HEK293T (cell line): ENCODE measurements at regions not wholly inside any gene's neighbourhood (a gene's known extent, or its start where the extent isn't known, plus 50 kb on each side); places are given as distances from the start of the nearest gene placed in this dataset.

Source experiments
- CTCF ChIA-PET: fragments of 350-600 bp; formaldehyde crosslinking; extraction: SDS; loops from one replicate; lab custom pipeline; 2021; ENCODE audit warnings: antibody characterized with exemption, inconsistent platforms; lab: Yijun Ruan, JAX
- POLR2A ChIA-PET: fragments of 350-600 bp; formaldehyde crosslinking; extraction: SDS; loops from one replicate; lab custom pipeline; 2020; ENCODE audit warnings: antibody characterized with exemption, inconsistent platforms; lab: Yijun Ruan, JAX
- DNase-seq: peaks from one replicate; pipeline ENCODE4 v3.0.0; 2012; ENCODE audit warnings: mixed read lengths; ENCODE audit errors: extremely low spot score
- ARNT ChIP-seq: fragments of 450-650 bp; IDR thresholded peaks from 2 replicates; pipeline ENCODE4 v1.6.1; 2017; ENCODE audit warnings: mild to moderate bottlenecking
- BHLHE40 ChIP-seq: fragments of 450-650 bp; IDR thresholded peaks from 2 replicates; pipeline ENCODE4 v1.6.1; 2016; ENCODE audit warnings: mild to moderate bottlenecking, moderate library complexity, borderline replicate concordance
- CTBP1 ChIP-seq: fragments of 450-650 bp; IDR thresholded peaks from 2 replicates; pipeline ENCODE4 v1.6.1; 2016; ENCODE audit warnings: borderline replicate concordance
- ELF4 ChIP-seq: fragments of 450-650 bp; IDR thresholded peaks from 2 replicates; pipeline ENCODE4 v1.6.1; 2017; ENCODE audit warnings: antibody characterized with exemption
- FOXA1 ChIP-seq: fragments of 450-650 bp; IDR thresholded peaks from 2 replicates; pipeline ENCODE4 v1.6.1; 2016; ENCODE audit warnings: mild to moderate bottlenecking
- FOXK2 ChIP-seq: fragments of 450-650 bp; IDR thresholded peaks from 2 replicates; pipeline ENCODE4 v1.6.1; 2016; ENCODE audit warnings: mild to moderate bottlenecking
- FOXM1 ChIP-seq: fragments of 450-650 bp; IDR thresholded peaks from 2 replicates; pipeline ENCODE4 v1.6.1; 2017; ENCODE audit warnings: mild to moderate bottlenecking, borderline replicate concordance
- HDGF ChIP-seq: fragments of 450-650 bp; IDR thresholded peaks from 2 replicates; pipeline ENCODE4 v1.6.1; 2017; ENCODE audit warnings: antibody characterized with exemption, borderline replicate concordance
- L3MBTL2 ChIP-seq: fragments of 450-650 bp; conservative IDR thresholded peaks from 2 replicates; pipeline ENCODE4 v1.6.1; 2016; ENCODE audit warnings: mild to moderate bottlenecking
- LEF1 ChIP-seq: fragments of 450-650 bp; IDR thresholded peaks from 2 replicates; pipeline ENCODE4 v1.6.1; 2017; ENCODE audit warnings: mild to moderate bottlenecking, borderline replicate concordance
- NFRKB ChIP-seq: fragments of 450-650 bp; IDR thresholded peaks from 2 replicates; pipeline ENCODE4 v1.6.1; 2016; ENCODE audit warnings: mild to moderate bottlenecking, moderate library complexity
- SP1 ChIP-seq: fragments of 450-650 bp; IDR thresholded peaks from 2 replicates; pipeline ENCODE4 v1.6.1; 2017
- SUZ12 ChIP-seq: fragments of 450-650 bp; IDR thresholded peaks from 2 replicates; pipeline ENCODE4 v1.6.1; 2016; ENCODE audit warnings: mild to moderate bottlenecking
- TARDBP ChIP-seq: fragments of 450-650 bp; IDR thresholded peaks from 2 replicates; pipeline ENCODE4 v1.6.1; 2016
- ZNF384 ChIP-seq: fragments of 450-650 bp; IDR thresholded peaks from 2 replicates; pipeline ENCODE4 v1.6.1; 2016
- TF ChIP-seq, protein P1 (sequence below): fragments of 450-650 bp; IDR thresholded peaks from 2 replicates; pipeline ENCODE4 v1.6.1; 2016

DNA sequence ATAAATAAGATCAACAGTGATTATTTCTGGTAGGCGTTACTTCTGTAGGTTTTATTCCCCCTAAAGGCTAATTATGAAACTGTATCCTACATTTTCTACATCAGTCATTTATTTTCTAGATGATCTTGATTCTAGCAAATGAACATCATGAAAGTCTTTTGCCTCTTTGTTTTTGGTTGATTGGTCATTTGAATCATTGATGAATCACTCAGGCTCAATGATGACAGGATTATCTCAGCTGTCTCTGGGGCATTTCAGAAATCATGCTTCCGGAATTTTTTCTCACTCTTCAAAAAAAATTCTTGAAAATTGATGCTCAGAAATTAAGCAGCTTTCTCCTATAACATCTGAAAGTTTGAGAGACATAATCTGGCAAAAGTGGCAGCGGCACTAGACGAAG lies 298.9 kb upstream of the TCF4 start:
- TF ChIP-seq FOXA1 (no peak), TARDBP (no peak), ZNF384 (no peak), L3MBTL2 (no peak), HDGF (no peak), FOXK2 (no peak), ELF4 (no peak), FOXM1 (no peak), NFRKB (no peak), SUZ12 (no peak)
- TF ChIP-seq, protein P1, sequence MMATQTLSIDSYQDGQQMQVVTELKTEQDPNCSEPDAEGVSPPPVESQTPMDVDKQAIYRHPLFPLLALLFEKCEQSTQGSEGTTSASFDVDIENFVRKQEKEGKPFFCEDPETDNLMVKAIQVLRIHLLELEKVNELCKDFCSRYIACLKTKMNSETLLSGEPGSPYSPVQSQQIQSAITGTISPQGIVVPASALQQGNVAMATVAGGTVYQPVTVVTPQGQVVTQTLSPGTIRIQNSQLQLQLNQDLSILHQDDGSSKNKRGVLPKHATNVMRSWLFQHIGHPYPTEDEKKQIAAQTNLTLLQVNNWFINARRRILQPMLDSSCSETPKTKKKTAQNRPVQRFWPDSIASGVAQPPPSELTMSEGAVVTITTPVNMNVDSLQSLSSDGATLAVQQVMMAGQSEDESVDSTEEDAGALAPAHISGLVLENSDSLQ, result no peak
- POLR2A ChIA-PET, result no interaction called here
- no peak for DNase-seq
- CTCF ChIA-PET, result no interaction called here

DNA sequence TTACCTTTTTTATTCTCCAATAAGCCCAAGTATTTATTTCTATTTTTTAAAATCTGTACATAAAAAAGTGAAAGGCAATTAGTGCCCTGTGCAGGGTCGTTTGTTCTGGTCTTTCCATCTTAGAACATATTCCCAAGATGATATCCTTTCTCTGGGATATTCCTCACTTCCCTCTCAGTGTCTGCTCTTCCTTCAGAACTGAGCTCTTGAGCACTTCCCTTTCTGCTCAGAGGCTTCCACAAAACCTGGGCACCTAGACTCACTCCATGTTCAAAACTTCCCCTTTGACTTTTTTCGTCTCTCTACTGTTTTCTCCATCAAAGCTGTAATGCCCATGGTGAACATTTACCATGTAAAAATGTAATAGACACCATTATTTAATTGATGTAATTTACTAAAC lies 296.5 kb upstream of the TCF4 start:
- POLR2A ChIA-PET, result no interaction called here
- TF ChIP-seq HDGF, result no peak
- no peak for TF ChIP-seq SUZ12
- no peak for TF ChIP-seq LEF1
- no peak for TF ChIP-seq SP1
- no peak for DNase-seq
- CTCF ChIA-PET, result no interaction called here

DNA sequence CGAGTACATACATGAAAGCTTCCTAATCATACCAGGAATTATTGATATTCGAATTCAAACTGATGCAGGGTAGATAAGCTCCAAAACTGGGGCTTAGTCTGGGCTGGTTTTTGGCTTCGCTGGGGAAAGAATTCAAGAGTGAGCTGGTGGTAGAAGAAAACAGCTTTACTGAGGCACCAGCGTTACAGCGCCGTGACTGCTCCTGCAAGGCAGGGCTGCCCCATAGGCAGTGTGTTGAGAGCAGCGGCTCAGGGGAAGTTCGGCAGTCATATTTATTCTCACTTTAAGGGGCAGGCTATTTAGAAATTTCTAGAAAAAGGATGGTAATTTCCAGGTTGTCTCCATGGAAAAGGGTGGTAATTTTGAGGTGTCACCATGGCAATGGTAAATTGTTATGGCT lies 292.6 kb upstream of the TCF4 start:
- ChIA-PET POLR2A (no interaction called here), CTCF (no interaction called here)
- no peak for DNase-seq
- TF ChIP-seq BHLHE40, result no peak
- TF ChIP-seq FOXK2, result no peak

DNA sequence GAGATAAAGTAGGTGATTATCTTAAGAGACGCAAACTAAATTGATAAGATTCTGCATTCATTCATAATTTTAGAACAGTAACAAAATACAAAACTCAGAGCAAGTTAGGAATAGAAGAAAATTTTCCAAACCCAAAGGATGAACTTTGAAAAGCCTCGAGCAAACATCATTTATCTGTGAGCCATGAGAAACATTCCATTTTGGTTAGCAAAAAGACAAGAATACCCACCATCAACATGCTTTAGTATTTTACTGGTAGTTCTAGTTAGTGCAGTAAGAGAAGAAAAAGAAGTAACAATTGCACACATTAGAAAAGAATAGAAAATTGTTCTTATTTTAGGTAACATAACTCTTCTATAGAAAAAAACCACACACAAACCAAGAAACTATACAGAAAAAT lies 291.3 kb upstream of the TCF4 start:
- TF ChIP-seq ELF4 (no peak), FOXA1 (no peak), CTBP1 (no peak), TARDBP (no peak), LEF1 (no peak), FOXK2 (no peak), SUZ12 (no peak), L3MBTL2 (no peak), SP1 (no peak), FOXM1 (no peak), HDGF (no peak), ZNF384 (no peak), BHLHE40 (no peak), NFRKB (no peak), ARNT (no peak)
- TF ChIP-seq, protein P1, result no peak
- ChIA-PET POLR2A (no interaction called here), CTCF (no interaction called here)
- DNase-seq, result no peak

DNA sequence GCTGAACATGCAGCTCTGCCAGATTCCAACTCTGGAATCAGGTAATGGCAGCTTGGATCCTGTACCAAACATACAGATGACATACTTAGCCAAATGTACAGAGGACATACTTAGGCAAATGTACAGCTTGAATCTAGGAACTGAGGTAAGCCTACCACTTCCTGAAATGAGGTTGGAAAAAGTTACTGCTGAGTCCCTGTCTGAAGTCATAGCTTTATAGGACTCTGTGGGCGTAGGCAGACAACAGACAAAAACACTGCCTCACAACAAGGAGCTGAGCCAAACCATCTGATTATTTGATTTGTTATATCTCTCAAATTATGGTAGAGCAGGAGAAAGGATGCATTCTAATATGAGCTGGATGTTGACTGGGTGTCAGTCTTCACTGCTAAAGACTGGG lies 290.2 kb upstream of the TCF4 start:
- no peak for DNase-seq
- ChIA-PET POLR2A (no interaction called here), CTCF (no interaction called here)
- TF ChIP-seq BHLHE40, result no peak
- no peak for TF ChIP-seq ARNT
- TF ChIP-seq, protein P1, result no peak

DNA sequence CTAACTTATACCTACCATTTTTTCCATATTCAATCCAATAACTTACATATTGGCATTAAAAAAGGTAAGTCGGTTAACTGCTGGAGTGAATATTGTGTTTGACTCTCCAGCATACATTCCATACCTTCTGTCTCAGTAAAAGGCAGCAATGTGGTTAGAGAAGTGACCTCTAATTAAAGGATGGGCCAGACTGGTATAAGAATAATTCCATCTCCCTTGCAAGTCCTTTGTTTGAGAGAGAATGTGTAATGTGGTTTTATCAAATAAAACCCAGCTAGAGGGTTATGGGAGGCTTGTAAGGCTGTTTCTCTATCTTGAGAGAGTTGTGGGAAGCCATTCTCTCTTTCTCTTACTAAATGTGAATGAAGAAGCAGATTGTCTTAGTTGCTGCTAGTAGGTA lies 289.3 kb upstream of the TCF4 start:
- DNase-seq, result no peak
- TF ChIP-seq SUZ12 (no peak), NFRKB (no peak), FOXA1 (no peak), ZNF384 (no peak), ARNT (no peak), CTBP1 (no peak), TARDBP (no peak), HDGF (no peak), ELF4 (no peak), BHLHE40 (no peak)
- ChIA-PET CTCF (no interaction called here), POLR2A (no interaction called here)

DNA sequence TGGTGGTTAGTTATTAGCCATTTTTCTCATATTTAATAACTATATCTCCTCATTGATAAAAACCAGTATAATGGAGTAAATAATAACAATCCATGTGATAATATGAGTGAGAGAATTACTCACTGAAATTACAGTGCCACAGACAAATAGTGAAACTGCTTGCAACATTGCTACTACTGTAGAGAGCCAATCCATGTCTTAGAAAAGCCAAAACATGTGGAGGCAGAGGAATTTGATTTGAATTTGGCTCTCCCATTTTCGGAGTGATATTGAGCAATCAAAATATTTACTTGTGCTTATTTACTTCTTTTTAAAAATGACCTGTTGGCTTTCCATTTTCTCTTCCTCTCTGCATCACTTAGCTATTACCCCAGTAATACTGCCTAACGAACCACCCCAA lies 288.3 kb upstream of the TCF4 start:
- ChIA-PET POLR2A (no interaction called here), CTCF (no interaction called here)
- DNase-seq, result no peak

More for the DNA sequence above, 288.3 kb upstream of the TCF4 start:
- TF ChIP-seq TARDBP, result no peak
- TF ChIP-seq SUZ12, result no peak
- TF ChIP-seq BHLHE40, result no peak
- no peak for TF ChIP-seq NFRKB
- no peak for TF ChIP-seq ELF4
- no peak for TF ChIP-seq FOXA1
- TF ChIP-seq FOXK2, result no peak
- no peak for TF ChIP-seq ZNF384
